Testis (tissue), 2 donors: ENCODE measurements at regions not wholly inside any gene's neighbourhood (a gene's known extent, or its start where the extent isn't known, plus 50 kb on each side); places are given as distances from the start of the nearest gene placed in this dataset.

Experiments
- POLR2A ChIP-seq: fragments of 450-650 bp; IDR thresholded peaks from one replicate; pipeline ENCODE4 v1.6.1; 2017; ENCODE audit warnings: antibody characterized with exemption, mild to moderate bottlenecking, moderate library complexity
- TF ChIP-seq, protein P1 (sequence below), 3 experiments: fragments of 450-650 bp in 2 of 3; fragments of 200-600 bp in 1 of 3; sonication (generic) in 1 of 3; IDR thresholded peaks; one replicate each; pipeline ENCODE4 v1.5.1; 2016 to 2019; ENCODE audit warnings: antibody characterized with exemption in 3 of 3, mild to moderate bottlenecking in 2 of 3, moderate library complexity in 1 of 3

DNA sequence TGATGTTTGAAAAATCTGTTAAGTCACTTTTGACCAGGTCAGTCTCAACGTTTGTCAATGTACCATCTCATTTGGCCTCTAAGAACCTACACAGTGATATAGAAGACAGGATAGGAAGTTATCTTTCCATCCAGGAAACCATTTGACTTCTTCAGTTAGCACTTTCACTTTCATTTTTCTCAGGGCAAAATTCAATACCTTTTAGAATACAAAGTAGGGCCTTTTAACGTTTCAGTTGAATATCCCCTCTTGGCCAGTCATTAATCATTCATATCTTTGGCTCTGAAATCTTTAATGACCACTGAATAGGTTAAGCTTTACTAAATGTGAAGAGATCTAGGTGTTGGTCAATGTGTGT lies 101.1 kb upstream of the GNAQ start:
- TF ChIP-seq, protein P1, sequence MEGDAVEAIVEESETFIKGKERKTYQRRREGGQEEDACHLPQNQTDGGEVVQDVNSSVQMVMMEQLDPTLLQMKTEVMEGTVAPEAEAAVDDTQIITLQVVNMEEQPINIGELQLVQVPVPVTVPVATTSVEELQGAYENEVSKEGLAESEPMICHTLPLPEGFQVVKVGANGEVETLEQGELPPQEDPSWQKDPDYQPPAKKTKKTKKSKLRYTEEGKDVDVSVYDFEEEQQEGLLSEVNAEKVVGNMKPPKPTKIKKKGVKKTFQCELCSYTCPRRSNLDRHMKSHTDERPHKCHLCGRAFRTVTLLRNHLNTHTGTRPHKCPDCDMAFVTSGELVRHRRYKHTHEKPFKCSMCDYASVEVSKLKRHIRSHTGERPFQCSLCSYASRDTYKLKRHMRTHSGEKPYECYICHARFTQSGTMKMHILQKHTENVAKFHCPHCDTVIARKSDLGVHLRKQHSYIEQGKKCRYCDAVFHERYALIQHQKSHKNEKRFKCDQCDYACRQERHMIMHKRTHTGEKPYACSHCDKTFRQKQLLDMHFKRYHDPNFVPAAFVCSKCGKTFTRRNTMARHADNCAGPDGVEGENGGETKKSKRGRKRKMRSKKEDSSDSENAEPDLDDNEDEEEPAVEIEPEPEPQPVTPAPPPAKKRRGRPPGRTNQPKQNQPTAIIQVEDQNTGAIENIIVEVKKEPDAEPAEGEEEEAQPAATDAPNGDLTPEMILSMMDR (IDR thresholded peaks at IDR 0.05), result no peak
- TF ChIP-seq POLR2A, result no peak
